Brain pericyte (primary cell): ENCODE measurements at regions not wholly inside any gene's neighbourhood (a gene's known extent, or its start where the extent isn't known, plus 50 kb on each side); places are given as distances from the start of the nearest gene placed in this dataset.

Experiments
- DNase-seq: peaks from one replicate; pipeline ENCODE4 v3.0.0-alpha.2; 2012; ENCODE audit warnings: low read depth, low spot score

- no peak for DNase-seq
These were observed 151.6 kb upstream of the NAV2 start for GRCh38 chr11:19561011-19561410.

GRCh38 chr11:19560156-19560555, 152.5 kb upstream of the NAV2 start:
- no peak for DNase-seq

- no peak for DNase-seq
These were observed 152.9 kb upstream of the NAV2 start for GRCh38 chr11:19559746-19560145.

GRCh38 chr11:19558189-19558986, 154.2 kb upstream of the NAV2 start:
- DNase-seq = no peak

- peak; percentile 47 for DNase-seq
These were observed 154.9 kb upstream of the NAV2 start for GRCh38 chr11:19557720-19558140.

- no peak for DNase-seq
These were observed 155.5 kb upstream of the NAV2 start for GRCh38 chr11:19557185-19557584.

- DNase-seq = no peak
These were observed 157.4 kb upstream of the NAV2 start for GRCh38 chr11:19555266-19555665.

GRCh38 chr11:19553683-19554333, 158.8 kb upstream of the NAV2 start:
- no peak for DNase-seq

- no peak for DNase-seq
These were observed 159.9 kb upstream of the NAV2 start for GRCh38 chr11:19552656-19553260.

GRCh38 chr11:19552161-19552560, 160.5 kb upstream of the NAV2 start:
- DNase-seq = no peak

- no peak for DNase-seq
These were observed 161.2 kb upstream of the NAV2 start for GRCh38 chr11:19551457-19551856.

GRCh38 chr11:19547044-19547443, 165.6 kb upstream of the NAV2 start:
- no peak for DNase-seq

- no peak for DNase-seq
These were observed 166.3 kb upstream of the NAV2 start for GRCh38 chr11:19546325-19546724.

GRCh38 chr11:19541521-19542049, 171.1 kb upstream of the NAV2 start:
- no peak for DNase-seq

- DNase-seq = no peak
These were observed 172.8 kb upstream of the NAV2 start for GRCh38 chr11:19539861-19540260.

GRCh38 chr11:19537803-19538453, 174.7 kb upstream of the NAV2 start:
- DNase-seq = no peak

- no peak for DNase-seq
These were observed 176.5 kb upstream of the NAV2 start for GRCh38 chr11:19536131-19536530.

GRCh38 chr11:19530505-19530904, 182.1 kb upstream of the NAV2 start:
- no peak for DNase-seq

GRCh38 chr11:19526119-19526518, 186.5 kb upstream of the NAV2 start:
- DNase-seq = no peak

GRCh38 chr11:19525714-19526113, 186.9 kb upstream of the NAV2 start:
- no peak for DNase-seq

GRCh38 chr11:19525276-19525675, 187.4 kb upstream of the NAV2 start:
- DNase-seq = no peak

- no peak for DNase-seq
These were observed 188.4 kb upstream of the NAV2 start for GRCh38 chr11:19524171-19524671.
